Adrenal gland (tissue), 5 donors: ENCODE measurements at regions not wholly inside any gene's neighbourhood (a gene's known extent, or its start where the extent isn't known, plus 50 kb on each side); places are given as distances from the start of the nearest gene placed in this dataset.

Experiments
- CTCF ChIP-seq, 6 experiments: fragments of 450-650 bp in 4 of 6; fragments of 200-600 bp in 2 of 6; sonication (generic) in 1 of 6; IDR thresholded peaks; 1 replicate in 5 of 6; 2 replicates in 1 of 6; pipeline versions ENCODE4 v1.5.1 to v1.8.0; 2016 to 2021; ENCODE audit warnings: antibody characterized with exemption in 6 of 6, mild to moderate bottlenecking in 2 of 6, moderate library complexity in 1 of 6
- POLR2A ChIP-seq, 2 donors: fragments of 450-650 bp; IDR thresholded peaks; one replicate each; pipeline ENCODE4 v1.6.1; 2017; ENCODE audit warnings: antibody characterized with exemption in 2 of 2, mild to moderate bottlenecking in 2 of 2, moderate library complexity in 1 of 2
- donor health status: DM: no; HTN: no; CAD: no.

DNA sequence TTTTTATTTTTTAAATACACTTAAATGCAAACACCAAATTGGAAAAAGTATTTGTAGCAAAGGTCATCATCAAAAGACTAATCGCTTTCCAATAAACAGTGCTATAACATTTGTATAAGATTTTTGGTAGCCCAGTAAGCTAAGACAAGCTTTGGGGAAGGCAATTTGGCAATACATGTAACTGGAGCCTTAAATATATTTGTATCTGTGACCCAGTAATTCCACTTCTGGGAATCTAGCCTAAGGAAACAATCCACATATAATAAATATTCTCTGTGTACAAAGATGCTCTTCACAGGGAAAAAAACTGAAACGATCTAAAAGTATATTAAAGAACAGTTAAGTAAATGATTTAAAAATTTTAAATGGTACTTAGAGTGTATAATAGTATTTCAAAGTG, 65.5 kb upstream of the TJP1 start:
- TF ChIP-seq CTCF (IDR thresholded peaks at IDR 0.05), result no peak
- no peak for TF ChIP-seq POLR2A (IDR thresholded peaks at IDR 0.05)
